Erythroblast (primary cell): ENCODE measurements at regions not wholly inside any gene's neighbourhood (a gene's known extent, or its start where the extent isn't known, plus 50 kb on each side); places are given as distances from the start of the nearest gene placed in this dataset.

Source experiments
- GATA1 ChIP-seq: IDR thresholded peaks from 2 replicates; pipeline ENCODE4 v1.6.1; 2011; ENCODE audit warnings: low read depth, mild to moderate bottlenecking, control low read depth, low read length, moderate library complexity
- POLR2A ChIP-seq: IDR thresholded peaks from 2 replicates; pipeline ENCODE4 v1.6.1; 2011; ENCODE audit warnings: mild to moderate bottlenecking, low read length

GRCh38 chr14:75339059-75339458, 60.4 kb downstream of the FOS start:
- TF ChIP-seq POLR2A (no peak), GATA1 (no peak)
